LHCN-M2 (cell line): ENCODE measurements at regions not wholly inside any gene's neighbourhood (a gene's known extent, or its start where the extent isn't known, plus 50 kb on each side); places are given as distances from the start of the nearest gene placed in this dataset.
"Not testable (repeated sequence)": the region's sequence is repeated elsewhere in the genome, so short reads cannot be mapped to it uniquely, and the experiment has no call there.

Source experiments
- DNase-seq: peaks from one replicate; pipeline ENCODE4 v3.0.0-alpha.2; 2012; ENCODE audit warnings: low read depth

- no peak for DNase-seq
Measured at GRCh38 chr11:116055064-116055463, 550.8 kb upstream of the CADM1 start.

- DNase-seq = no peak
Measured at GRCh38 chr11:116053548-116053919, 549.3 kb upstream of the CADM1 start.

GRCh38 chr11:116052603-116053547 lies 548.7 kb upstream of the CADM1 start:
- no peak for DNase-seq

GRCh38 chr11:116051494-116051893 lies 547.3 kb upstream of the CADM1 start:
- no peak for DNase-seq

GRCh38 chr11:116049383-116049782 lies 545.2 kb upstream of the CADM1 start:
- DNase-seq = no peak

- no peak for DNase-seq
Measured at GRCh38 chr11:116046127-116046526, 541.9 kb upstream of the CADM1 start.

GRCh38 chr11:116044941-116045340 lies 540.7 kb upstream of the CADM1 start:
- DNase-seq = no peak

GRCh38 chr11:116044520-116044919 lies 540.3 kb upstream of the CADM1 start:
- DNase-seq = no peak

- no peak for DNase-seq
Measured at GRCh38 chr11:116043857-116044256, 539.6 kb upstream of the CADM1 start.

GRCh38 chr11:116043059-116043458 lies 538.8 kb upstream of the CADM1 start:
- not testable (repeated sequence) for DNase-seq

GRCh38 chr11:116042146-116042545 lies 537.9 kb upstream of the CADM1 start:
- no peak for DNase-seq

GRCh38 chr11:116037861-116038260 lies 533.6 kb upstream of the CADM1 start:
- peak; percentile 29 for DNase-seq

GRCh38 chr11:116035977-116036376 lies 531.8 kb upstream of the CADM1 start:
- no peak for DNase-seq

- no peak for DNase-seq
Measured at GRCh38 chr11:116033931-116034553, 529.8 kb upstream of the CADM1 start.

- no peak for DNase-seq
Measured at GRCh38 chr11:116030697-116031331, 526.6 kb upstream of the CADM1 start.

- not testable (repeated sequence) for DNase-seq
Measured at GRCh38 chr11:116028506-116028905, 524.3 kb upstream of the CADM1 start.

GRCh38 chr11:115999437-115999836 lies 495.2 kb upstream of the CADM1 start:
- DNase-seq = no peak

GRCh38 chr11:115996808-115997188 lies 492.6 kb upstream of the CADM1 start:
- DNase-seq = no peak

GRCh38 chr11:115996125-115996807 lies 492.1 kb upstream of the CADM1 start:
- no peak for DNase-seq

GRCh38 chr11:115993590-115993989 lies 489.4 kb upstream of the CADM1 start:
- DNase-seq = no peak

GRCh38 chr11:115990004-115990447 lies 485.8 kb upstream of the CADM1 start:
- DNase-seq = no peak

GRCh38 chr11:115985896-115986295 lies 481.7 kb upstream of the CADM1 start:
- DNase-seq = peak; percentile 74
